GM12891 (cell line): ENCODE measurements at regions not wholly inside any gene's neighbourhood (a gene's known extent, or its start where the extent isn't known, plus 50 kb on each side); places are given as distances from the start of the nearest gene placed in this dataset.

Experiments
- PAX5 ChIP-seq: IDR thresholded peaks from 2 replicates; pipeline ENCODE4 v1.6.1; 2011; ENCODE audit warnings: low read length, moderate library complexity, mild to moderate bottlenecking; ENCODE audit not compliant: insufficient read depth, severe bottlenecking
- POLR2A ChIP-seq: IDR thresholded peaks from 2 replicates; pipeline ENCODE4 v1.6.1; 2011; ENCODE audit warnings: low read depth, low read length, control low read depth
- POLR2AphosphoS5 ChIP-seq: IDR thresholded peaks from 2 replicates; pipeline ENCODE4 v1.6.1; 2011; ENCODE audit warnings: low read depth, low read length, control low read depth
- POU2F2 ChIP-seq: IDR thresholded peaks from 2 replicates; pipeline ENCODE4 v1.6.1; 2011; ENCODE audit warnings: low read depth, mild to moderate bottlenecking, control low read depth, low read length, moderate library complexity
- SPI1 ChIP-seq: IDR thresholded peaks from 2 replicates; pipeline ENCODE4 v1.6.1; 2011; ENCODE audit warnings: low read depth, low read length, control low read depth
- TAF1 ChIP-seq: IDR thresholded peaks from 2 replicates; pipeline ENCODE4 v1.6.1; 2011; ENCODE audit warnings: low read depth, low read length, control low read depth

- TF ChIP-seq POLR2A: no peak
- TF ChIP-seq TAF1: no peak
- TF ChIP-seq POLR2AphosphoS5: no peak
- no peak for TF ChIP-seq SPI1
- TF ChIP-seq POU2F2: no peak
- TF ChIP-seq PAX5: no peak
Measured at GRCh38 chr2:106996171-106996769, 110.3 kb upstream of the ST6GAL2 start.
